ENCODE measurements at regions not wholly inside any gene's neighbourhood (a gene's known extent, or its start where the extent isn't known, plus 50 kb on each side); places are given as distances from the start of the nearest gene placed in this dataset.

GRCh38 chr3:159170436-159171003 is 368.7 kb downstream of the MFSD1 start:
- TF ChIP-seq POLR2AphosphoS5 (IDR thresholded peaks at IDR 0.05; ENCODE audit: borderline replicate concordance, low read depth, low read length) (no peak), EZH2 (IDR thresholded peaks at IDR 0.05) (no peak), FOXP2 (optimal IDR thresholded peaks at IDR 0.05; ENCODE audit: control extremely low read depth, extremely low read length, insufficient read depth) (no peak)

Measured in SK-N-MC (cell line).